Activated CD8-positive, alpha-beta T cell treated with anti-CD3 and anti-CD28 coated beads for 36 hours (primary cell): ENCODE measurements at regions not wholly inside any gene's neighbourhood (a gene's known extent, or its start where the extent isn't known, plus 50 kb on each side); places are given as distances from the start of the nearest gene placed in this dataset.

Experiments
- ATAC-seq: fragments of 200-7000 bp; cut with Tn5 transposase; one replicate; pipeline ENCODE4 v1.10.0; 2021; ENCODE audit warnings: mild to moderate bottlenecking, moderate library complexity
- CTCF ChIA-PET: fragments of 350-600 bp; sonication (Branson Sonifier 250); formaldehyde crosslinking; loops from one replicate; lab custom pipeline; 2021; ENCODE audit warnings: antibody characterized with exemption; lab: Charles Lee
- POLR2A ChIA-PET: fragments of 350-600 bp; sonication (Branson Sonifier 250); formaldehyde crosslinking; loops from one replicate; lab custom pipeline; 2021; ENCODE audit warnings: antibody characterized with exemption; lab: Charles Lee
- DNase-seq: peaks from one replicate; pipeline ENCODE4 v3.0.0-alpha.2; 2020
- H3K27ac Mint-ChIP-seq: one replicate; pipeline ENCODE4 v1.8.0; 2021; ENCODE audit warnings: mild to moderate bottlenecking, mixed read lengths
- H3K27me3 Mint-ChIP-seq: one replicate; pipeline ENCODE4 v1.8.0; 2021; ENCODE audit warnings: mixed read lengths
- H3K36me3 Mint-ChIP-seq: one replicate; pipeline ENCODE4 v1.8.0; 2021; ENCODE audit warnings: low read depth, mixed read lengths
- H3K4me1 Mint-ChIP-seq: one replicate; pipeline ENCODE4 v1.8.0; 2021; ENCODE audit warnings: low read depth, mixed read lengths
- H3K4me3 Mint-ChIP-seq: one replicate; pipeline ENCODE4 v1.8.0; 2021; ENCODE audit warnings: mild to moderate bottlenecking, moderate library complexity, mixed read lengths
- H3K9me3 Mint-ChIP-seq: one replicate; pipeline ENCODE4 v1.8.0; 2021; ENCODE audit warnings: mixed read lengths
- CTCF ChIP-seq: fragments of 200-600 bp; IDR thresholded peaks from one replicate; pipeline ENCODE4 v1.8.0; 2022; ENCODE audit warnings: antibody characterized with exemption, mild to moderate bottlenecking
- intact Hi-C: fragments of 100-400 bp; cut with micrococcal nuclease; formaldehyde crosslinking; loops from one replicate; pipeline ENCODE4 v1.10.0; 2022

GRCh38 chr12:42802785-42803189, 213.2 kb upstream of the PRICKLE1 start:
- Mint-ChIP-seq H3K27ac (no peak overlapping the region), H3K9me3 (no peaks in the 10 kb centered on the region), H3K36me3 (no peaks in the 10 kb centered on the region), H3K4me3 (no peak overlapping the region), H3K27me3 (no peaks in the 10 kb centered on the region), H3K4me1 (no peaks in the 10 kb centered on the region)
- intact Hi-C loops = no loop called here
- TF ChIP-seq CTCF = no peak
- no peak for ATAC-seq
- DNase-seq = no peak
- POLR2A ChIA-PET = no interaction called here
- CTCF ChIA-PET = no interaction called here

- H3K27me3 Mint-ChIP-seq = no peaks in the 10 kb centered on the region
- DNase-seq (no peak), ATAC-seq (no peak)
- intact Hi-C loops = no loop called here
- no peaks in the 10 kb centered on the region for H3K36me3 Mint-ChIP-seq
- no peak overlapping the region for H3K27ac Mint-ChIP-seq
- TF ChIP-seq CTCF = no peak
- no peaks in the 10 kb centered on the region for H3K9me3 Mint-ChIP-seq
- H3K4me1 Mint-ChIP-seq = no peaks in the 10 kb centered on the region
- CTCF ChIA-PET = no interaction called here
- POLR2A ChIA-PET = no interaction called here
- no peak overlapping the region for H3K4me3 Mint-ChIP-seq
Observed at GRCh38 chr12:42801271-42801670, 211.7 kb upstream of the PRICKLE1 start.

- Mint-ChIP-seq H3K27ac (no peak overlapping the region), H3K9me3 (no peaks in the 10 kb centered on the region), H3K27me3 (no peaks in the 10 kb centered on the region), H3K36me3 (no peaks in the 10 kb centered on the region), H3K4me3 (no peak overlapping the region), H3K4me1 (no peaks in the 10 kb centered on the region)
- intact Hi-C loops = no loop called here
- CTCF ChIA-PET = no interaction called here
- ATAC-seq (no peak), DNase-seq (no peak)
- POLR2A ChIA-PET = no interaction called here
- TF ChIP-seq CTCF = no peak
Observed at GRCh38 chr12:42799966-42800365, 210.4 kb upstream of the PRICKLE1 start.

GRCh38 chr12:42798811-42799438, 209.4 kb upstream of the PRICKLE1 start:
- ATAC-seq = no peak
- no peaks in the 10 kb centered on the region for H3K27me3 Mint-ChIP-seq
- no peaks in the 10 kb centered on the region for H3K36me3 Mint-ChIP-seq
- H3K4me1 Mint-ChIP-seq = no peaks in the 10 kb centered on the region
- H3K27ac Mint-ChIP-seq = no peak overlapping the region
- intact Hi-C loops = no loop called here
- POLR2A ChIA-PET = no interaction called here
- no peaks in the 10 kb centered on the region for H3K9me3 Mint-ChIP-seq
- no peak overlapping the region for H3K4me3 Mint-ChIP-seq
- no peak for DNase-seq
- CTCF ChIA-PET = no interaction called here
- no peak for TF ChIP-seq CTCF

- Mint-ChIP-seq H3K27ac (no peak overlapping the region), H3K9me3 (peaks cover 1% of the 10 kb centered on the region), H3K27me3 (no peaks in the 10 kb centered on the region), H3K4me1 (no peaks in the 10 kb centered on the region), H3K4me3 (no peak overlapping the region), H3K36me3 (no peaks in the 10 kb centered on the region)
- ChIA-PET POLR2A (no interaction called here), CTCF (no interaction called here)
- ATAC-seq = no peak
- intact Hi-C loops = no loop called here
- DNase-seq = no peak
- TF ChIP-seq CTCF = no peak
Observed at GRCh38 chr12:42794806-42795205, 205.3 kb upstream of the PRICKLE1 start.
